ENCODE measurements at regions not wholly inside any gene's neighbourhood (a gene's known extent, or its start where the extent isn't known, plus 50 kb on each side); places are given as distances from the start of the nearest gene placed in this dataset.
"Not testable (repeated sequence)": the region's sequence is repeated elsewhere in the genome, so short reads cannot be mapped to it uniquely, and the experiment has no call there.

DNA sequence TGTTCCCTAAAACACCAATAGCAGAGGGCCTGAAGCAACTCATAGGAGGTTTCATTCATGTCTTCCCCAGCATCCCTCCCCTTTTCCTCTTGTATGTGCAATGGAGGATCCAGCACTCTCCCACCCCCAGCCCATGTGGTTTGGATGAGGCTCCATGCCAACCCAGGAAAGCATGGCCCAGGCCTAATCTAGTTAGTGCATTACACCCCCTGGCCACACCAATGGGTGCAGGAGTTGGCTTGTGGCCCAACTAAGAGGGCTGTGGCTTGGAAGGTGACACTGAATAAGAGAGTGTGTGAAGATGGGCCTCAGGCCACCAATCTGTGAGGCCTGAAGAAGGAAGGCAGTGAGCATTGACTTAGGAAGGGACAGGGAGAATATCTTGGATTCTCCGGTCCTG, 70.8 kb upstream of the SMIM23 start:
- Mint-ChIP-seq H3K4me3 (no peak overlapping the region), H3K27me3 (peaks cover 18% of the 10 kb centered on the region), H3K9me3 (no peaks in the 10 kb centered on the region)

DNA sequence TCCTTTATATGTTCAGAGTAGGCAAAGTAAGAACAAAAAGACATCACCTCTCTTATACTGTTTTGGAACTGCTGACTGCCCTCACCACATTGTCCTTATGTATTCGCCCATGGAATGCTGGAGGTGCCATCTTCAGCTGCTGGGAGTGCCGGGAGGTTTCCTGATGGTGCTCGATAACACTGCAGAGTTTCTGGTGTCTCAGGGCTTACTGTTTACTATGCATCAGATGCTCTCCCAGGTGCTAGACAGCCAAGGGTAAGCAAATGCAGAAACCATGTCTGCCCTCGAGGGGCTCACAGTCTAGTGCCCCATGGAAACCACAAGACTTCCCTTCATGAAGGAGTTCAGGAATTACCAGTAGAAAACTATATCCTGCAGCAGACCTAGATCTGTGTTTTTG, 70.1 kb upstream of the SMIM23 start:
- Mint-ChIP-seq H3K27me3 (peaks cover 25% of the 10 kb centered on the region), H3K4me1 (no peaks in the 10 kb centered on the region), H3K27ac (no peak overlapping the region), H3K36me3 (no peaks in the 10 kb centered on the region), H3K4me3 (no peak overlapping the region), H3K9me3 (no peaks in the 10 kb centered on the region)
- no peak for ATAC-seq

More for the DNA sequence above, 70.8 kb upstream of the SMIM23 start:
- ATAC-seq = no peak
- H3K36me3 Mint-ChIP-seq = no peaks in the 10 kb centered on the region
- H3K27ac Mint-ChIP-seq = no peak overlapping the region
- no peaks in the 10 kb centered on the region for H3K4me1 Mint-ChIP-seq

DNA sequence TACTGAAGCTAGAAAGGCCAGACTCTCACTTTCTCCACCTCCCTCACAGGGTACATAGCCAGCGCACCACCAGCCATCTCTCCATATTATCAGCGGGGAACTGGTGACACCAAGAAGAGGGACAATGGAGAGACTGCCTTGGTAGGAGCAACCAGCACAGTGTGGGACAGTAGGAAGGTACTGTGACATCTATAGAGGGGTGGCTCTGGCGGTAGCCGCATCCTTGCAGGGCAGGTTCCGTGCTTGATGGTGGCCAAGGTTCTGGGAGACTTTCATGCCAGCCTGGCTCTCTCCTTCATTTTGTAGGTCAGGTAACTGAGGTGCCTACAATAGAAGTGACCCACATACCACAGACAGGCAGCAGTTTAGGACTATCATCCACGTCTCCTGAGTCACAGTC, 65.5 kb upstream of the SMIM23 start:
- no peak for ATAC-seq
- no peaks in the 10 kb centered on the region for H3K9me3 Mint-ChIP-seq

DNA sequence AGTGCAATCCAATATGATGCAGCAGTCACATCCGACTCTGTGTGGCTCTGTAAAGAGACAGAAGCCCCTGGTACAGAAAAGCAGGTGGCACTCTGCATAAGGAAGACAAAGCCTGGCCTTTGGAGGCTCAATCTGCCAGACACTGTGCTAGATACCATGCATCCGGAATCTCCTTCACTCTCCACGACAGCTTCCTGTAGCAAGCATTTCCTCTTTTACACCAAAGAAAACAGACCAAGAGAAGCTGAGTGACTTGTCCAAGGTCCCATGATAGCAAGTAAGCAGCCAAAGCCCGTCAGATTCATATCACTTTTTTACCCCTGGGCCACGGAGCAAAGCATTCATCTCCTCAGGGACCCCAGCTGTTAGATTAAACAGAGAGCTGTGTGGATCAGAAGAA, 64.2 kb upstream of the SMIM23 start:
- peaks cover 7% of the 10 kb centered on the region for H3K9me3 Mint-ChIP-seq
- H3K36me3 Mint-ChIP-seq = peaks cover 6% of the 10 kb centered on the region
- no peaks in the 10 kb centered on the region for H3K4me1 Mint-ChIP-seq
- H3K4me3 Mint-ChIP-seq = no peak overlapping the region
- H3K27me3 Mint-ChIP-seq = peaks cover 52% of the 10 kb centered on the region
- no peak overlapping the region for H3K27ac Mint-ChIP-seq
- ATAC-seq = no peak

More for the DNA sequence above, 65.5 kb upstream of the SMIM23 start:
- no peaks in the 10 kb centered on the region for H3K36me3 Mint-ChIP-seq
- H3K4me3 Mint-ChIP-seq = no peak overlapping the region
- peaks cover 38% of the 10 kb centered on the region for H3K27me3 Mint-ChIP-seq
- H3K4me1 Mint-ChIP-seq = no peaks in the 10 kb centered on the region
- H3K27ac Mint-ChIP-seq = no peak overlapping the region

- Mint-ChIP-seq H3K4me1 (no peaks in the 10 kb centered on the region), H3K9me3 (peaks cover 9% of the 10 kb centered on the region), H3K27ac (no peak overlapping the region), H3K4me3 (no peak overlapping the region), H3K27me3 (peaks cover 57% of the 10 kb centered on the region), H3K36me3 (peaks cover 12% of the 10 kb centered on the region)
- no peak for ATAC-seq
Measured at GRCh38 chr5:171724468-171725204, 61.0 kb upstream of the SMIM23 start.

DNA sequence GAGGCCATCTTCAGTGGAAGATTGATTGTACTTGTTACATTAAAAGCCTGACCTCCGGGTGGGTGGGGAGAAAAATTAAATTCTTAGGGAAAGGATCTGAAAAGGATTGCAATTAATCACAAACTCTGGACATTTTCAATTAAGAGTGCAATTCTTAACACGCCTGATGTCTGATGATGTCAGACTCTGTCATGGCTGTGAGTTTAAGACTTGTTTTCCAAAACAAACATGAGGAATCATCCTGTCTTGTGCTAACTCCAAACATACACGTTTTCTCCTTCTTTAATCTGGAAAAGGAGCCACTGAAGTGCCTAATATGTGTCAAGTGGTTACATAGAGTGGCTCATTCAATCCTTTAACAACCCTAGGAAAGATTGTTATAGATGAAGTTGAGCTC, 60.4 kb upstream of the SMIM23 start:
- ATAC-seq = no peak
- H3K36me3 Mint-ChIP-seq = peaks cover 12% of the 10 kb centered on the region
- no peaks in the 10 kb centered on the region for H3K4me1 Mint-ChIP-seq
- no peak overlapping the region for H3K4me3 Mint-ChIP-seq
- H3K9me3 Mint-ChIP-seq = peaks cover 9% of the 10 kb centered on the region
- H3K27ac Mint-ChIP-seq = no peak overlapping the region
- H3K27me3 Mint-ChIP-seq = peaks cover 51% of the 10 kb centered on the region

DNA sequence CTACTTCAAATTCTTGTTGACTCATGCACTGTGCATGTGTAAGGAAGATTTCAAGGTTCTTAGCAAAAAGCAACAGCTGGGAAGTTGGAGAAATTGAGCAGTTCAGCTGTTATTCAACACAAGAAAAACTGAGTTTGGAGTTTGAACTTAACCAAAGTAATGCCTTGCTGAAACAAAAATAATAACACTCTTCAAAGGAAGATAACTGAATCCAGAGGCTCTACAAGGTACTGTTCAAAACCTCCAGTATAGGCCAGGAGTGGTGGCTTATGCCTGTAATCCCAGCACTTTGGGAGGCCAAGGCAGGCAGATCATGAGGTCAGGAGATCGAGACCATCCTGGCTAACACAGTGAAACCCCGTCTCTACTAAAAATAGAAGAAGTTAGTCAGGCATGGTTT, 58.8 kb upstream of the SMIM23 start:
- H3K27ac Mint-ChIP-seq, ATAC-seq: not testable (repeated sequence)

GRCh38 chr5:171728686-171729085, 56.9 kb upstream of the SMIM23 start:
- no peaks in the 10 kb centered on the region for H3K4me1 Mint-ChIP-seq
- no peak for ATAC-seq
- no peak overlapping the region for H3K27ac Mint-ChIP-seq
- H3K4me3 Mint-ChIP-seq = no peak overlapping the region
- peaks cover 12% of the 10 kb centered on the region for H3K36me3 Mint-ChIP-seq
- H3K27me3 Mint-ChIP-seq = peaks cover 45% of the 10 kb centered on the region
- H3K9me3 Mint-ChIP-seq = peaks cover 9% of the 10 kb centered on the region

More for the DNA sequence above, 58.8 kb upstream of the SMIM23 start:
- Mint-ChIP-seq H3K36me3 (peaks cover 12% of the 10 kb centered on the region), H3K27me3 (peaks cover 42% of the 10 kb centered on the region)
- H3K9me3 Mint-ChIP-seq, H3K4me3 Mint-ChIP-seq, H3K4me1 Mint-ChIP-seq: not testable (repeated sequence)
